Activated CD4-positive, alpha-beta T cell treated with anti-CD3 and anti-CD28 coated beads, Interleukin-2, amount 10 ng/mL, durations not matched to agents 24 days and 14 days (primary cell): ENCODE measurements at regions not wholly inside any gene's neighbourhood (a gene's known extent, or its start where the extent isn't known, plus 50 kb on each side); places are given as distances from the start of the nearest gene placed in this dataset.

Experiments used
- DNase-seq: peaks from one replicate; pipeline ENCODE4 v3.0.0; 2022
- H3K27ac Mint-ChIP-seq: one replicate; pipeline ENCODE4 v1.8.0; 2022; ENCODE audit warnings: mild to moderate bottlenecking, mixed read lengths
- H3K27me3 Mint-ChIP-seq: one replicate; pipeline ENCODE4 v1.8.0; 2022; ENCODE audit warnings: mixed read lengths
- H3K36me3 Mint-ChIP-seq: one replicate; pipeline ENCODE4 v1.8.0; 2022; ENCODE audit warnings: low read depth, mild to moderate bottlenecking, mixed read lengths
- H3K4me1 Mint-ChIP-seq: one replicate; pipeline ENCODE4 v1.8.0; 2021; ENCODE audit warnings: mixed read lengths
- H3K4me3 Mint-ChIP-seq: one replicate; pipeline ENCODE4 v1.8.0; 2022; ENCODE audit warnings: mild to moderate bottlenecking, moderate library complexity, mixed read lengths
- H3K9me3 Mint-ChIP-seq: one replicate; pipeline ENCODE4 v1.8.0; 2021; ENCODE audit warnings: mixed read lengths
- intact Hi-C: fragments of 100-400 bp; cut with micrococcal nuclease; formaldehyde crosslinking; loops from one replicate; pipeline ENCODE4 v1.15.1; 2023

DNA sequence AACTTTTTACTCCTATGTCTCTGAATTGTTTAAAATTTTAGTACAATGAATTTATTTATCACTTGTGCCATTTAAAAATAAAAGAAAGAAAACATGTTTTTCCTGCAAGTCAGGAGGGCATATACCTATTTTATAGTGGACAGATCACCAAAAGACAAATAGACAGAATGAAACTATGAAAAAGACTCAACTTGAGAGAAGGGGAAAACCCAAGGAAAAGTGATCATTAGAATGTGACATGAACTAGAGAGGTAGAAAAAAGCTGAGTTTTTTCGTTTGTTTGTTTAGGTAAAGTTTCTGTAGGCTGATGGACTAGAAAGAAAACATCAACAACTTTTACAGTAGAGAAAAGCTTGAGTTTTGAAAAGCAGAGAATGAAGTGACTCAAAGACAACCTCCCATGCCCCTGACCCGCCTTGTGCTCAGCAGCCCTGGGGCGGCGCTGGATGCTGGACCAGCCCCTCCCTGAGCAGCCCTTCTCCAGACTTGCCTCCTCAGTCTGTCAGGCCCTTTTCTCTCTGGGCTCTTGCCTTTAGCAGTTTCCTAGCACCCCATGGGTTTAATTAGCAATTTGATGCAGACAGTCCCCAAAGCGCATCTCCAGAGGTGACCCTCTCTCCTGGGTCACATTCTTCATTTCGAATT lies 95.1 kb upstream of the ARID2 start:
- intact Hi-C loops, result no loop called here

DNA sequence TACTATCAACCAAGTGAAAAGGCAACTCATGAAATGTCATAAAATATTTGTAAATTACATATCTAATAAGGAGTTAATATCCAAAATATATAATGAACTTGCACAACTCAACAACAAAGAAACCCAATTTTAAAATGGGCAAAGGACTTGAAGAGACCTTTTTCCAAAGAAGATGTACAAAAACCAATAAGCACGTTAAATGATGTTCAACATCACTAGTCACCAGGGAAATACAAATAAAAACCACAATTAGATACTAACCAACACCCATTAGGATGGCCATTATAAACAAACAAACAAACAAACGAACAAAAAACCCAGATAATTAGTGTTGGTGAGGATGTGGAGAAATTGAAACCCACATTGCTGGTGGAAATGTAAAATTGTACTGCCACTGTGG lies 92.3 kb upstream of the ARID2 start:
- no peak overlapping the region for H3K27ac Mint-ChIP-seq
- no peak for DNase-seq
- H3K9me3 Mint-ChIP-seq, result peaks cover 6% of the 10 kb centered on the region
- peaks cover 15% of the 10 kb centered on the region for H3K27me3 Mint-ChIP-seq
- no peaks in the 10 kb centered on the region for H3K36me3 Mint-ChIP-seq
- H3K4me1 Mint-ChIP-seq, result peaks cover 5% of the 10 kb centered on the region
- H3K4me3 Mint-ChIP-seq, result no peak overlapping the region
- intact Hi-C loops, result no loop called here

More for the DNA sequence above, 95.1 kb upstream of the ARID2 start:
- Mint-ChIP-seq H3K4me1 (peaks cover 5% of the 10 kb centered on the region), H3K9me3 (peaks cover 6% of the 10 kb centered on the region), H3K27ac (no peak overlapping the region), H3K27me3 (peaks cover 26% of the 10 kb centered on the region), H3K36me3 (no peaks in the 10 kb centered on the region), H3K4me3 (no peak overlapping the region)
- no peak for DNase-seq

DNA sequence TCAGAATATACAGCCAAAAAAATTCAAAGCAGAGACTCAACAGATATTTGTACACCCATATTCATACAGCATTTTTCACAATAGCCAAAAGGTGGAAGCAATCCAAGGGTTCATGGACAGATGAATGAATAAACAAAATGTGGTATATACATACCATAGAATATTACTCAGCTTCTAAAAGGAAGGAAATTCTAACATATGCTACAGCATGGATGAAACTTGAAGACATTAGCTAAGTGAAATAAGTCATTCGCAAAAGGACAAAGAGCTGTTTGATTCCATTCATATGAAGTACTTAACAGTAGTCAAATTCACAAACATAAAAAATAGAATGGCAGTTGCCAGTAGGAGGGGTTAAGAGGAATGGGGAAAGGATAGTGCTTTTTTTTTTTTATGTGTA lies 91.8 kb upstream of the ARID2 start:
- no peak overlapping the region for H3K4me3 Mint-ChIP-seq
- no peak for DNase-seq
- H3K4me1 Mint-ChIP-seq, result peaks cover 5% of the 10 kb centered on the region
- H3K27me3 Mint-ChIP-seq, result peaks cover 13% of the 10 kb centered on the region
- no peak overlapping the region for H3K27ac Mint-ChIP-seq
- H3K9me3 Mint-ChIP-seq, result peaks cover 6% of the 10 kb centered on the region
- no peaks in the 10 kb centered on the region for H3K36me3 Mint-ChIP-seq
- intact Hi-C loops, result no loop called here

DNA sequence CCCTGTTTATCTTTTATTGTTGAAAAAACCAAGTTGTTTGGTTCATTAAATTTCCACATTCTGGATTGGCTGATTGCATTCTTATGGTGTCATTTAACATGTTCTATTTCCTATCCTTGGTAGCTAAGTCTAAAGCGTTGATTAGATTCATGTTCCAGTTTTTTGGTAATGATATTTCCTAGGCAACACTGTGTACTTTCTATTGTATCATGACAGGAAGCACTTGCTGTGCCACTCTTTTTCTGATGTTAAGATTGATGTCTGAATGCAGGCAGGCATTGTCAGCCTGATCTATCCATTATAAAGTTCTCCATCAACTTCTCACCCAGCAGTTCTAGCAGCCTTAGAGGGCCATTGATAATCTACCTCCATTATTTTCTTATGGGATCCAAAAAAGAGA lies 91.1 kb upstream of the ARID2 start:
- H3K4me1 Mint-ChIP-seq, result peaks cover 4% of the 10 kb centered on the region
- H3K9me3 Mint-ChIP-seq, result peaks cover 6% of the 10 kb centered on the region
- H3K27me3 Mint-ChIP-seq, result peaks cover 11% of the 10 kb centered on the region
- DNase-seq, result no peak
- no peak overlapping the region for H3K27ac Mint-ChIP-seq
- no peaks in the 10 kb centered on the region for H3K36me3 Mint-ChIP-seq
- intact Hi-C loops, result no loop called here
- no peak overlapping the region for H3K4me3 Mint-ChIP-seq

DNA sequence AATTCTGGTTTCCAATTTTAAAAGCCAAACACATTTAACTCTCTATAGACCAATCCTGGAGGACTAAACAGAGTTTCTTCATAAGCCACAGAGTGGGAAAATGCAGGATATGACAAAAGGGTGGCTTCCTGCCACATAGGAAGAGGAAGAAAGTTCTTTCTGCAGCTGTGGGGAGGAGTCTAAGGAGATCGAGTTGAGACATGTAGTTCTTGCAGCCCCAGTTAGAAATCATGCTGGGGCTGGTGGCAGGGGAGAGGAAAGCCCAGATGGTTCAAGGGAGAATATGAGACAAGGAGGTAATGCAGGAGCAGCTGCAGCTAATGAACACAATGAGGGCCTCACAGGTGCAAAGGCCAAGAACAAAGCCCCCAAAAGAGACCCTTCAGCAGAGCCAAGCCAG lies 85.0 kb upstream of the ARID2 start:
- Mint-ChIP-seq H3K27ac (peak overlapping the region; percentile 57), H3K9me3 (peaks cover 9% of the 10 kb centered on the region), H3K4me1 (peaks cover 11% of the 10 kb centered on the region), H3K36me3 (peaks cover 2% of the 10 kb centered on the region), H3K27me3 (peaks cover 7% of the 10 kb centered on the region), H3K4me3 (peak overlapping the region; percentile 66)
- peak; percentile 63 for DNase-seq
- intact Hi-C loops, result no loop called here

DNA sequence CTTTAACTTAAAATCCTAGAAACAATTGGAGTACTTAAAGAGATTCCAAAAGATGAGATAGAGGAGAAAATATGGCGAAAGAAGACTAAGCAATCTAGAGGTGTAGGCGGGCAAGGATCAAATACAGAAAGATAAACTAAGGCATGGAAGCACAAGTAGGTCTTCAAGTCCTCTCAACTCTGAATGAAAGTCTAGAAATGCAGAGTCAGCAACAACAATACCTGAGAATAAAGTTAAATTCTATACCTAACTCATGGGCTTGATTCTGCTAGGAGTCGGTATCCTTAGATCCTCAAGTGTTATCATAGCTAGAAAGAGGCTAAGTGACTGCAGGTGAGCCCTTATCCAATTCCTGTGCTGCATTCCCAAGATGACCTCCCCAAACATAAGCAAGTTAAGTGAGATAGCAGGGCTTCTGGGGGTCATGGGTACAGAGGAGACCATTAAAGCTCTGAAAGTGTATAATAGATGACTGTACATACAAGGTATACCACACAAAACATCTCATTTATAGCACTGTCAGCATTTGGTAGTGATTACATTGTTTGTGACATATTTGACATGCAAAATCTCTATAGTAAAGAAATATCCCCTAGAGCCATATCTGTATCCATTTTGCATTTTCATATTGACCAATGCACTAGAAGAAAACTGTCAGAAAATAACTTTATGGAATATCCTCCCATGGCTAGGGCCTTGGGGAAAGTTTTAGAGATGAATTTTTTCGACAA lies 82.5 kb upstream of the ARID2 start:
- Mint-ChIP-seq H3K9me3 (peaks cover 14% of the 10 kb centered on the region), H3K4me3 (no peak overlapping the region), H3K27me3 (peaks cover 22% of the 10 kb centered on the region), H3K4me1 (peaks cover 11% of the 10 kb centered on the region), H3K27ac (no peak overlapping the region), H3K36me3 (peaks cover 2% of the 10 kb centered on the region)
- no peak for DNase-seq
- intact Hi-C loops, result no loop called here

DNA sequence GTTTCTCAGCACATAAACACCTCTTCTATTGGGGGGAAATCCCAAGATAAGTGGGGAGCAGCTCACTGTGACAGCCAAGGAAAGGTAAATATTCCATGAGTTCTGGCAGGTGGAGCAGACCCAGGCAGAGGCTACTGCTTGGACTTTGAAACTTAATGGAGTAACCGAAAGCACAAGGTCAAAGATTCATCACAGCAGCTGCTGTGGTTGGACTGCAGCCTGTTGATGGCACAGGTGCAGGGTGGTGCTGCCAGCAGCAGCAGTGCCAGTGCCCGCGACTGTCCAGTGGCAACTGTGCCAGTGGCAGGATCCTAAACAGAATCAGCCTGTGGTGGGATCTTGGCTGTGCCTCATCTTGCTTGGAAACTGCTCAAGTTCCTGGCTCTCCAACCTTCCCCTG lies 81.4 kb upstream of the ARID2 start:
- Mint-ChIP-seq H3K9me3 (peaks cover 14% of the 10 kb centered on the region), H3K27ac (no peak overlapping the region), H3K4me1 (peaks cover 11% of the 10 kb centered on the region), H3K4me3 (no peak overlapping the region), H3K27me3 (peaks cover 24% of the 10 kb centered on the region), H3K36me3 (peaks cover 2% of the 10 kb centered on the region)
- intact Hi-C loops, result no loop called here
- no peak for DNase-seq

DNA sequence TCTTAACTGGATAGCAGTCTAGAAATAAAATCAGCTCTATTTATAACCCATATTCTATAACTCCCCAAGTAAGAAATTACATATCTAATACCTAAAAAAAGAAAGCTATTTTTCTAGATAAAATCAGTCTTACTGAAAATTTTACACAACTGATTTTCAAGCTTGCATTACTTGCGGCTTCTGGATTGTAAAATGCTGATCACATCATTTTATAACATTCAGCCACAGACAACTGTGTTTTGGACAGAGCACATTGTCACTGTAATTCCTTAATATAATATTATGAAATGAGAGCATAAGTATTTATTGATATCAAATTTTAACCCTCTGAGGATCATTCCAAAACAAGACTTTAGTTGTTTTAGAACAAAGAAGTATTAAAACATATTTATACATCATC lies 78.5 kb upstream of the ARID2 start:
- Mint-ChIP-seq H3K36me3 (no peaks in the 10 kb centered on the region), H3K9me3 (peaks cover 5% of the 10 kb centered on the region), H3K27ac (no peak overlapping the region), H3K4me3 (no peak overlapping the region), H3K4me1 (peaks cover 3% of the 10 kb centered on the region), H3K27me3 (peaks cover 28% of the 10 kb centered on the region)
- intact Hi-C loops, result no loop called here
- no peak for DNase-seq

DNA sequence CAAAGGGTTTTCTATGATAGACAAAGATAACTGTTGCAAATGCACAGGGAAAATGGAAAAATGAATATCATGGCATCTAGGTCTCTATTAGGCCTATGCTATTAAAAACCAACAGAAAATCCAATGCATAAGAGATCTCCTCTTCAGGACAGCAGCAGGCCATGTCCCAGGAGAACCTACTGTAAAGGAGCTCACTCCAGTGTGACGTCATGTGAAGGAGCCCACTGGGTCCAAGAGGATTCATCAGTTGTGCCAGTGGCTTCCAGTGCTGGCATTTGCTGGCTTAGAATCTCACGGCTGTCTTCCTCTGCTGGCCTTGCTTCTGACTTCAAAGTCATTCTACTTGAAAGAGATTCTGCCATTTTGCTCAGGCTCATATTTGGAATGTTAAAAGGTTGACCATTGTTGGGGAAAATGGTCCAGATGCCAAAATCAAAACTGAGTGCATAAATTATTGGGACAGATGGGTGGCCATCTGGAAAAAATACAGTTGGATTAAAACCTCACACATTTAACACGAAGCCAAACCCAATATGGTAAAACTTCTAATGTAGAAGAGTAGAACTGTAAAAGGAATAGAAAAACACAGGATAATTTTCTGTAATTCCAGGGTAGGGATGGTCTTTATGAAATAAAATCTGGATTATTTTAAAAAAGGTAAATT lies 75.4 kb upstream of the ARID2 start:
- Mint-ChIP-seq H3K27ac (no peak overlapping the region), H3K9me3 (peaks cover 5% of the 10 kb centered on the region), H3K36me3 (no peaks in the 10 kb centered on the region), H3K27me3 (peaks cover 45% of the 10 kb centered on the region), H3K4me3 (no peak overlapping the region), H3K4me1 (peaks cover 3% of the 10 kb centered on the region)
- intact Hi-C loops, result no loop called here
- no peak for DNase-seq

DNA sequence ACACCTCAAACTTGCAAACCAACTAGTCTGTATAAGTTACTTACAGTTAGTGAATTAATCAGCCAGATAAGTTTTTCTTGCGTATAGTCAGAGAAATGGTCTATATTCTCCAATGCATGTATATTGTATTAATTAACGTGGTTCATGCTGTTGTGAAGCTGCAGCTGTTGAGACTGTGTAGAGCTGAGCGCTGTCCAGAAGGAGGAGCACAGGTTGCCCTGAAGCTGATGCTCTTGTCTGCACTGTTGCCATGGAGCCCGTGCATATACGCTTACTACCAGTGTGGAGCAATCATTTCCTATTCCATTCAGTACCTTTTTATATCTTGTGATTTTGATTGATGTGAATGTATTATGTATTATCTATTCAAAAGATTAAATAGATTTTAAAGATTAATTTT lies 74.3 kb upstream of the ARID2 start:
- Mint-ChIP-seq H3K27me3 (peaks cover 41% of the 10 kb centered on the region), H3K9me3 (peaks cover 4% of the 10 kb centered on the region), H3K27ac (no peak overlapping the region), H3K4me1 (peaks cover 3% of the 10 kb centered on the region), H3K36me3 (no peaks in the 10 kb centered on the region), H3K4me3 (no peak overlapping the region)
- intact Hi-C loops, result loop anchor here (1.0 kb wide), 1 partner anchor 70 kb away; no protein-coding TSS in a partner anchor
- peak; percentile 87 for DNase-seq

DNA sequence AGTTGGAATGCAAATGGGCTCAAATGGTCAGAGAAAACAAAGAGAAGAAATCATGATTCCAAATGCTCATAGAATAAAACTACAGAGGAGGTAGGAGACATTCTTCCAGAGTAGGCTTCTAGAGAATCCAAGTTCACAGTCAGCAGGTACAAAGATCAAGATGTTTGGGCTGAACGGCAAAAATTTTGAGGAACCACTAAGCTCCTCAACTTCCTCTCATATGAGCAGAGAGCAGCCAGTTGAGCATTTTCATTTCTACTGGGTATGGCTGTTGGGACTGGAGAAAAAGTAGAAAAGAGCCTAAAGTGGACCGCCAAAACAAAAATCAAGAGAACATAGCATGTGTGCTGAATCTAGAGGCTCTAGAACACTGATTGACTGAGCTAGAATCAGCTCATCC lies 73.8 kb upstream of the ARID2 start:
- Mint-ChIP-seq H3K9me3 (peaks cover 7% of the 10 kb centered on the region), H3K36me3 (no peaks in the 10 kb centered on the region), H3K27ac (no peak overlapping the region), H3K27me3 (peaks cover 38% of the 10 kb centered on the region), H3K4me3 (no peak overlapping the region), H3K4me1 (peaks cover 3% of the 10 kb centered on the region)
- DNase-seq, result no peak
- intact Hi-C loops, result loop anchor here (1.0 kb wide), 1 partner anchor 70 kb away; no protein-coding TSS in a partner anchor

DNA sequence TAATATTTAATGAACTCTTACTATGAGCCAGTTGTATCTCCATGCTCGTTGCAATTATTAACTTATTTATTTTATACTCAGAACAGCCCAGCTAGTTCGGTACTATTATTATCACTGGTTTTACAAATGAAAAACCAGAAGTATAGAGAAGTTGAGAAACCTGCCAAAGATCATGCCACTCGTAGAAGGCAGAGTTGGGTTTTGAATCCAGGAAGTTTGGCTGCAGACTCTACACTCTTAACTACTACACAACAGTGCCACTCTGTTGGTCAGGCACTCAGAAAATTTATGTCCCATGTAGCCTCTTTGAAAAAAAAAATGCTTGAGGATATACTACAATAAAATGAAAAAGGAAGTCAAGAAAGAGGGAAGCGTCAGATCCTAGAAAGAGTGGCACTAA lies 71.5 kb upstream of the ARID2 start:
- intact Hi-C loops, result no loop called here
- no peak overlapping the region for H3K27ac Mint-ChIP-seq
- no peak for DNase-seq
- H3K4me3 Mint-ChIP-seq, result no peak overlapping the region
- H3K27me3 Mint-ChIP-seq, result peaks cover 42% of the 10 kb centered on the region
- H3K4me1 Mint-ChIP-seq, result peaks cover 3% of the 10 kb centered on the region
- no peaks in the 10 kb centered on the region for H3K36me3 Mint-ChIP-seq
- peaks cover 9% of the 10 kb centered on the region for H3K9me3 Mint-ChIP-seq

DNA sequence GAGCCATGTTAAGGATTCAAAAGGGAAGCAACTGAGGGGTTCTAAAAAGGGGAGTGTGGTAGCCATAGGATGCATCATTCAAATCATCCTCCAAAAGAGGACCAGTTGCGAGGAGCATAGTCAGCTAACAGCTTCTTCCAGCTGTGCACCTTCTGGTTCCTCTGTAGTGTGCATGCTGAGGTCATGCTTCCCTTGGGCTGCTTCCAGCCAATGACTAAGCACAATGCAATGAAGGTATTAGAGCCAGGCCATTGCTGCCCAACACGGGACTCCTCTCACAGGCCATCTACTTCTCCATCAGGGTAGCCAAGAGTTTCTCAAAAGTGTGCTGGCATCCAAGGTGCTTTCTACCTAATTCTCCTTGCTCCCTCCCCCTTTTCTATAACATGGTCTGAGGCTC lies 69.2 kb upstream of the ARID2 start:
- H3K27ac Mint-ChIP-seq, result no peak overlapping the region
- H3K27me3 Mint-ChIP-seq, result peaks cover 50% of the 10 kb centered on the region
- peaks cover 17% of the 10 kb centered on the region for H3K9me3 Mint-ChIP-seq
- no peaks in the 10 kb centered on the region for H3K36me3 Mint-ChIP-seq
- peaks cover 16% of the 10 kb centered on the region for H3K4me1 Mint-ChIP-seq
- no peak for DNase-seq
- intact Hi-C loops, result no loop called here
- no peak overlapping the region for H3K4me3 Mint-ChIP-seq

DNA sequence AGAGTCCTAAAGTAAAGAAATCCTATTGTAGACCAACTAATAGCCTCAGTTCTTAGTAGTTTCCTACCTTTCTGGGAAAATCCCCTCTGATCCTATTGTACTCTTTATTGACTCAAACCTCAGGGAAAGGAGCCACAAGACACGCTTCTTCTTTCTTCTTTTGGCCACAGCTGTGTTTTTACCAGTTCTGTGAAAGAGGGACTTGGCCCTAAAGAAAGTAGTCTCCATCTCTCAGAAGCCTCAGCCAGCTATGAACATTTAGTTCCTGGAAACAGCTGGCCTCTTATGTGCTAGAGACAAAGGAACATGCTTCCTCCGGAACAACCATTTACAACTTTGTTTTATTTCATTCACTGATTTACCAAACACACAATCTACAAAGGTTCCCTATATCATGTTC lies 66.1 kb upstream of the ARID2 start:
- H3K36me3 Mint-ChIP-seq, result peaks cover 2% of the 10 kb centered on the region
- H3K4me1 Mint-ChIP-seq, result peaks cover 20% of the 10 kb centered on the region
- no peak for DNase-seq
- H3K4me3 Mint-ChIP-seq, result no peak overlapping the region
- intact Hi-C loops, result no loop called here
- H3K9me3 Mint-ChIP-seq, result peaks cover 17% of the 10 kb centered on the region
- H3K27me3 Mint-ChIP-seq, result peaks cover 36% of the 10 kb centered on the region
- H3K27ac Mint-ChIP-seq, result no peak overlapping the region
